ENCODE measurements at regions not wholly inside any gene's neighbourhood (a gene's known extent, or its start where the extent isn't known, plus 50 kb on each side); places are given as distances from the start of the nearest gene placed in this dataset.

- Histone ChIP-seq H3K9me3 (ENCODE audit: low read length) (no peaks in the 10 kb centered on the region), H3K4me2 (ENCODE audit: low read length) (no peak overlapping the region), H3K9ac (ENCODE audit: low read length) (no peak overlapping the region), H3K27me3 (ENCODE audit: low read length) (no peaks in the 10 kb centered on the region), H3K36me3 (ENCODE audit: low read depth, low read length) (no peaks in the 10 kb centered on the region), H3K79me2 (ENCODE audit: low read length) (no peaks in the 10 kb centered on the region), H2AFZ (ENCODE audit: low read length) (no peak overlapping the region), H3F3A (ENCODE audit: low read length, unreplicated experiment) (no peaks in the 10 kb centered on the region), H3K27ac (ENCODE audit: low read length) (no peak overlapping the region), H4K20me1 (ENCODE audit: low read length) (no peaks in the 10 kb centered on the region), H3K9me2 (replicated peaks; ENCODE audit: low read length) (no peaks in the 10 kb centered on the region), H3K4me3 (ENCODE audit: low read length) (no peak overlapping the region), H3K4me1 (ENCODE audit: insufficient read depth, low read length) (no peaks in the 10 kb centered on the region)
- DNase-seq (no peak), ATAC-seq (no peak)
- intact Hi-C loops (cut with micrococcal nuclease): no loop called here
- BruUV-seq (replicated peaks): no TSS peak
- ChIA-PET CTCF (no interaction called here), POLR2A (ENCODE audit: unreplicated experiment) (no interaction called here)
- TF ChIP-seq EZH2 (IDR thresholded peaks at IDR 0.05; ENCODE audit: low read length, unreplicated experiment) (no peak), EZH2phosphoT487 (IDR thresholded peaks at IDR 0.05; ENCODE audit: borderline replicate concordance, low read length) (no peak)
- TF ChIP-seq, protein P1, sequence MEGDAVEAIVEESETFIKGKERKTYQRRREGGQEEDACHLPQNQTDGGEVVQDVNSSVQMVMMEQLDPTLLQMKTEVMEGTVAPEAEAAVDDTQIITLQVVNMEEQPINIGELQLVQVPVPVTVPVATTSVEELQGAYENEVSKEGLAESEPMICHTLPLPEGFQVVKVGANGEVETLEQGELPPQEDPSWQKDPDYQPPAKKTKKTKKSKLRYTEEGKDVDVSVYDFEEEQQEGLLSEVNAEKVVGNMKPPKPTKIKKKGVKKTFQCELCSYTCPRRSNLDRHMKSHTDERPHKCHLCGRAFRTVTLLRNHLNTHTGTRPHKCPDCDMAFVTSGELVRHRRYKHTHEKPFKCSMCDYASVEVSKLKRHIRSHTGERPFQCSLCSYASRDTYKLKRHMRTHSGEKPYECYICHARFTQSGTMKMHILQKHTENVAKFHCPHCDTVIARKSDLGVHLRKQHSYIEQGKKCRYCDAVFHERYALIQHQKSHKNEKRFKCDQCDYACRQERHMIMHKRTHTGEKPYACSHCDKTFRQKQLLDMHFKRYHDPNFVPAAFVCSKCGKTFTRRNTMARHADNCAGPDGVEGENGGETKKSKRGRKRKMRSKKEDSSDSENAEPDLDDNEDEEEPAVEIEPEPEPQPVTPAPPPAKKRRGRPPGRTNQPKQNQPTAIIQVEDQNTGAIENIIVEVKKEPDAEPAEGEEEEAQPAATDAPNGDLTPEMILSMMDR (conservative IDR thresholded peaks at IDR 0.05; ENCODE audit: low read depth, low read length): no peak
These were observed 200.2 kb downstream of the SMARCA1 start for GRCh38 chrX:129323115-129323514.

DNA sequence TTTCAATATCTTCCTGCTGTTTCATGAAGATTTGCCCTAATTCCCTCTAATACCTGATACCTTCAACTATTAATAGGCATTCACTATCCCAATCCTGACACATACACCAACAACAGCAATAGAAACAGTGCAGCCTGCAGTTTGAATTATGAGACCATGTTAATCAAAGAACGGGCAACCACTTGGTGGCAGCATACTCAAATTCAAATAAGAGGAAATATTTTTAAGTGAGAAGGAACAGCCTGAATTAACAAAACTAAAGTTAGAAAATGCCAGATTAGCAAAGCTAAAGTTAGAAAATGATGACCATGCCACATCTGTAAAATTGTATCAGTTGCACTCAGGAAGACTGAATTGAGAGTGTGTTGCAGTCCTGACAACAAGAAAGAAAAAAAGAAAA lies 204.9 kb downstream of the SMARCA1 start:
- H3K27ac ChIP-seq (ENCODE audit: low read length): no peak overlapping the region
- no peaks in the 10 kb centered on the region for H3K4me1 ChIP-seq (ENCODE audit: insufficient read depth, low read length)
- no peaks in the 10 kb centered on the region for H4K20me1 ChIP-seq (ENCODE audit: low read length)
- DNase-seq: peak; percentile 37
- H3K4me3 ChIP-seq (ENCODE audit: low read length): no peak overlapping the region
- no peaks in the 10 kb centered on the region for H3K36me3 ChIP-seq (ENCODE audit: low read depth, low read length)
- no peaks in the 10 kb centered on the region for H3K79me2 ChIP-seq (ENCODE audit: low read length)
- TF ChIP-seq EZH2phosphoT487 (IDR thresholded peaks at IDR 0.05; ENCODE audit: borderline replicate concordance, low read length) (no peak), EZH2 (IDR thresholded peaks at IDR 0.05; ENCODE audit: low read length, unreplicated experiment) (no peak)
- TF ChIP-seq, protein P1 (conservative IDR thresholded peaks at IDR 0.05; ENCODE audit: low read depth, low read length): peak; percentile 58
- H3K27me3 ChIP-seq (ENCODE audit: low read length): no peaks in the 10 kb centered on the region
- H3K4me2 ChIP-seq (ENCODE audit: low read length): no peak overlapping the region
- no peak overlapping the region for H2AFZ ChIP-seq (ENCODE audit: low read length)
- H3K9me2 ChIP-seq (replicated peaks; ENCODE audit: low read length): no peaks in the 10 kb centered on the region
- intact Hi-C loops (cut with micrococcal nuclease): loop anchor here (1.0 to 5.0 kb wide), 2 partner anchors 42 to 144 kb away; no protein-coding TSS in a partner anchor
- ChIA-PET CTCF (no interaction called here), POLR2A (ENCODE audit: unreplicated experiment) (no interaction called here)
- no TSS peak for BruUV-seq (replicated peaks)
- no peak for ATAC-seq
- H3F3A ChIP-seq (ENCODE audit: low read length, unreplicated experiment): no peaks in the 10 kb centered on the region
- H3K9me3 ChIP-seq (ENCODE audit: low read length): no peaks in the 10 kb centered on the region
- no peak overlapping the region for H3K9ac ChIP-seq (ENCODE audit: low read length)

GRCh38 chrX:129316461-129316860 lies 206.8 kb downstream of the SMARCA1 start:
- H3K4me1 ChIP-seq (ENCODE audit: insufficient read depth, low read length): no peaks in the 10 kb centered on the region
- no TSS peak for BruUV-seq (replicated peaks)
- no peaks in the 10 kb centered on the region for H3K9me3 ChIP-seq (ENCODE audit: low read length)
- H3K36me3 ChIP-seq (ENCODE audit: low read depth, low read length): no peaks in the 10 kb centered on the region
- H3K9ac ChIP-seq (ENCODE audit: low read length): no peak overlapping the region
- H3F3A ChIP-seq (ENCODE audit: low read length, unreplicated experiment): no peaks in the 10 kb centered on the region
- intact Hi-C loops (cut with micrococcal nuclease): loop anchor here (5.0 kb wide), 1 partner anchor 146 kb away; no protein-coding TSS in a partner anchor
- H3K27me3 ChIP-seq (ENCODE audit: low read length): no peaks in the 10 kb centered on the region
- ChIA-PET POLR2A (ENCODE audit: unreplicated experiment) (no interaction called here), CTCF (no interaction called here)
- H3K4me2 ChIP-seq (ENCODE audit: low read length): no peak overlapping the region
- H2AFZ ChIP-seq (ENCODE audit: low read length): no peak overlapping the region
- no peaks in the 10 kb centered on the region for H4K20me1 ChIP-seq (ENCODE audit: low read length)
- H3K79me2 ChIP-seq (ENCODE audit: low read length): no peaks in the 10 kb centered on the region
- H3K4me3 ChIP-seq (ENCODE audit: low read length): no peak overlapping the region
- no peak overlapping the region for H3K27ac ChIP-seq (ENCODE audit: low read length)
- no peak for ATAC-seq
- DNase-seq: no peak
- H3K9me2 ChIP-seq (replicated peaks; ENCODE audit: low read length): no peaks in the 10 kb centered on the region
- TF ChIP-seq, protein P1 (conservative IDR thresholded peaks at IDR 0.05; ENCODE audit: low read depth, low read length): no peak
- TF ChIP-seq EZH2 (IDR thresholded peaks at IDR 0.05; ENCODE audit: low read length, unreplicated experiment) (no peak), EZH2phosphoT487 (IDR thresholded peaks at IDR 0.05; ENCODE audit: borderline replicate concordance, low read length) (no peak)
